ENCODE measurements at regions not wholly inside any gene's neighbourhood (a gene's known extent, or its start where the extent isn't known, plus 50 kb on each side); places are given as distances from the start of the nearest gene placed in this dataset.
"Not testable (repeated sequence)": the region's sequence is repeated elsewhere in the genome, so short reads cannot be mapped to it uniquely, and the experiment has no call there.

DNA sequence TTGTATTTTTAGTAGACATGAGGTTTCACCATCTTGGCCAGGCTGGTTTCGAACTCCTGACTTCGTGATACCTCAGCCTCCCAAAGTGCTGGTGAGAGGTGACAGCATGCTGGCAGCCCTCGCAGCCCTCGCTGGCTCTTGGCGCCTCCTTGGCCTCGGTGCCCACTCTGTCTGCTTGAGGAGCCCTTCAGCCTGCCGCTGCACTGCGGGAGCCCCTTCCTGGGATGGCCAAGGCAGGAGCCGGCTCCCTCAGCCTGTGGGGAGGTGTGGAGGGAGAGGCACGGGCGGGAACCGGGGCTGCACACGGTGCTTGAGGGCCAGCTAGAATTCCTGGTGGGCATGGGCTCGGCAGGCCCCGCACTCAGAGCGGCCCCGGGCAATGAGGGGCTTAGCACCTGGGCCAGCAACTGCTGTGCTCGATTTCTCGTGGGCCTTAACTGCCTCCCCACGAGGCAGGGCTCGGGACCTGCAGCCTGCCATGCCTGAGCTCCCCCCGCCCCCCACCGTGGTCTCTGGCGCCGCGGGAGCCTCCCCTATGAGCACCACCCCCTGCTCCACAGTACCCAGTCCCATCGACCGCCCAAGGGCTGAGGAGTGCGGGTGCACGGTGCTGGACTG is 96.5 kb upstream of the RHOBTB1 start:
- no peak for DNase-seq

DNA sequence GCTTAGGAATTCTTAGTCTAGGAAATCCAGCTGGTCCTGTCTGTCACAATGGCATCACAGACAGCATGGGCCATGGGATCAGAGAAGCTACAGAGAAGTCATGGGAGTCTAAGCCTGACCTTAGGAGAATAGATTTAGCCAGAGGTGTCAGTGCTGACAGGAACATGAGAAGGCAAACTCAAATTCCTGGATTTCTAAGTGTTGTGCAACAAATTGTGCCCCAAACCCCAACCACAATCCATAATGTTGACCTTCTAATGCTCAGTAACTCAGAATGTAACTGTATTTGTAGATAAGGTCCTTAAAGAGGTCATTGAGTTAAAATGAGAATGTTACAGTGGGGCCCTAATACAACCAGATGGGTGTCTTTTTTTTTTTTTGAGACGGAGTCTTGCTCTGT is 95.9 kb upstream of the RHOBTB1 start:
- DNase-seq = no peak

DNA sequence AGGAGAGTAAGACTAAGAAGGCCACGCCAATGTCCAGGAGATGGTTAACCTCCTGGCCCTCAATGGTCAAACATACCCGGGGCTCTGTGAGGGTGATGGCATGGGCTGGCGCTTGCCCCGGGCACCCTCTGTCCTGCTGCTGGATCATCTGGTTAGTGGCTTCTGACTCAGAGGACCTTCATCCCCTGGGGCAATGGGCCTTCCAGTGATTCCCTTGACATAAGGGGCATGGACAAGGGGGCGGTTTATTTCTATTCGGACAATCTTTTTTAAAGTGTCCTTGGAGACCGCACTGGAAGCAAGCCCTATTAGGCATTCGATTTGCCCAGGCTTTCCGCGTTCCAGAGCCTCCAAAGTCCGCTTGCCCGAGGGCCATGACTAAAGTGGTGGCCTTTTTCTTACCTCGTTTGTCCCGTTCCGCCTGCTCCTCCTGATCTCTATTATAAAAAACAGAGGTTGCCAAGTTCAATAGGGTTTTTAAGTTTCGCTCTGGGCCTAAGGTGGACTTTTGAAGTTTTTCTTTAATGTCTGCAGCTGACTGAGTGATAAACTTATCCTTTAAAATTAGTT is 93.4 kb upstream of the RHOBTB1 start:
- DNase-seq = not testable (repeated sequence)

DNA sequence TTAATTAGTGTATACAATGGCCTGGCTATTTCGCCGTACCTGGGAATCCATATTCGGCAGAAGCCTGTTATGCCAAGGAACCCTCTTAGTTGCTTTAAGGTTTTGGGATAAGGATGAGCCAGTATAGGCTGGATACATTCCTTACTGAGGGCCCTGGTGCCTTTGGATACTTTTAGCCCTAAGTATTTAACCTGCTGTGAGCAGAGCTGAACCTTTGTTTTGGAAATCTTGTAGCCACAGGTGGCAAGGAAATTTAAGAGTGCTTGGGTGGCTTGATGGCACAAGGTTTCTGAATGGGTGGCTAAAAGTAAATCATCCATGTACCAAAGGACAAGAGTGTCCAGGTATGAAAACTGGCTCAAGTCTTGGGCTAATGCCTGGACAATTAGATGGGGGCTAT is 92.2 kb upstream of the RHOBTB1 start:
- DNase-seq = not testable (repeated sequence)

DNA sequence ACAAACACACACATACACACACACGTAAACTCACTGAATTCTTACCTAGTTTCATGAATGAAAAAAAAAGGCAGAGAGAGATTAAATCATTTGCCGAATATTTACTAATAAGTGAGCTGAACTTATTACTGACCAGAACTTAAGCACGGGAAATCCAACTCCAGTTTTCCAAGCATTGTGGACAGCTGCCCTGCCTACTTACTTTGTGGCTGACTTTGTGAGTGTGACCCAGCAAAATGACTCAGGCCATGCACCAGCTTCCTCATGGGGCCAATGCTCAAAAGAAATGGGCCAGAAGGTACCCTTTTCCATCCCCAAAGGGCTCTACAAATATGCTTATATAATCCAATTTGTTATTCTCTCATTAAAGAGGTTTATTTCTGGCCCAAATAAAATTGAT is 87.4 kb upstream of the RHOBTB1 start:
- DNase-seq = no peak

DNA sequence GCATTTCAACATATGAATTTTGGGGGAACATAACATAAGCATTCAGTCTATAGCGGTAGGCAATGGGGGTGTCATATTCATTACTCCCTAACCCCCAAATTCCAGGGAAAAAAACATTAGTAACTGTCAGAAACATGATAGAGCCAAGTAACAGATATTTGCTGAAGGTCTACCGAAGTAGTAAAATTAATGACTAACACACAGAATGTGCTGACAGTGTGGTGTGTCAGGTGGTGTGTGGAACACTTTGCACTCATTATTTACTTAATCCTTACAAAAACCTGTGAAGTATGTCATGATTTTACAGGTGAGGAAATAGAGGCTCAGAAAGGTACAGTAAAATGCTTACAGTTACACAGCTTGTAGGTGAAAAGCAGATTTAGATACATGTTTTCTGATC is 85.4 kb upstream of the RHOBTB1 start:
- DNase-seq = no peak

DNA sequence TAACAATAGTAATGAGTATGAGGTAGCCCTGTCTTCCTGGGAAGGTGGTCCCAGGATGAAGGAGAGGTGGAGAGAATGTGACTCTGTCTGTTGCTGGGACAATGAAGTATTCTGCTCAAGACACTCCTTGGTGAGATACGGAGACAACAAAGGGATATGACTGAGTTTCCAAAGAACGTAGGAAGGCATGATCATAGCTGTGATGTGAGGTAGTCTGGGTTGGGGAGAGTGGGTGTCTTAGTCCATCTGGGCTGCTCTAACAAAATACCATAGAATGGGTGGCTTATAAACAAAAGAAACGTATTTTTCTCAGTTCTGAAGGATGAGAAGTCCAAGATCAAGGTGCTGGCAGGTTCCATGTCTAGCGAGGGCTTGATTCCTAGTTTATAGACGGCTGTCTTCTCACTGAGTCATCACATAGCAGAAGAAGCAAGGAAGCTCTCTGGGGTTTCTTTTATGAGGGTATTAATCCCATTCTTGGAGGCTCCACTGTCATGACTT is 84.9 kb upstream of the RHOBTB1 start:
- DNase-seq = no peak

DNA sequence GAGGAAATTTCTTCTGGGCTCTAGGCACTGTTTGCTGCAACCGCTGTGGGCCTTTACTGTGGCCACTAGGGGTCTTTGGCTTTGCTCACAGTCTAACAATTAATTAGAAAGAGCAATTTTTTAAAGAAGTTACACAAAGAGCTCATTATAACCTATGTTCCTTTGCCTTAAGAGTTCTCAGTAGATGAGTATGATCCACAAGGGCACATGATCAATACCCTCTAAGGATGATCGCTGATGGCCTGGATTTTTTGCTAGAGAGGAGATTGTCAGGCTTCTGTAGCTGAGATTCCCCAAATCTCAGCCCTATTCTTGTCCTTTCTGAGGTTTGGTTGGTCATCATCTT is 80.8 kb upstream of the RHOBTB1 start:
- peak in 1 of 2 experiments; percentile 21 for DNase-seq

DNA sequence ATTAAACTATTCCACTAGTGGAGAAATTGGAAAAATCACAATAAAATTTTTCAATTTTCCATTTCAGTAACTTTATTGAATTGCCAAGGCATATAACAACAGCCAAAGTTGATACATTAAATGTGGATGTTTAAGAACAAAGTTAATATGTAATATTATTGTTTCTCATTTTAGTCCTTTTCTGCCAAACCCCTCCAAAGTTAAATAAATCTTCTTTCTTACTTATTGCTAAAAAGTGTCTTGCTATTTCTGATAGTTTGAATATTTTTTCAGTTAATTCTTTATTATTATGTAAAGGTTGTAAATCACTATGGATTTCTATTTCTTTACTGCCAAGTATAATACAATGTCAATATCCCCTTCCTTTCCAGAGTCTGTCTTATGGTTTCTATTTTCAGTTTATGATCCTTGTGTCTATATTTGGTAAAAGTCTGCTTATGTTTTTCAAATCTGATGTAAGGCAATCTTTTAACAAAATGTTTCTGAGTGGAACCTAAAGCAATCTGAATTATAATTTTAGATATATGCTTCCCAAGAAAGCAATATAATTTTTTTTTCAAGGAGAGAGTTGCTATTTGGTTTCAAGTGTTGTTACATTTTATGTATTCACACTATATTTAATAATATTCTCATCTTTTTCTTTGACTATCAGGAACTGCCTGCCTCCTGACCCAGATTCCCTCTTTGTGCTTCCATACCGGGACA is 80.3 kb upstream of the RHOBTB1 start:
- no peak for DNase-seq

DNA sequence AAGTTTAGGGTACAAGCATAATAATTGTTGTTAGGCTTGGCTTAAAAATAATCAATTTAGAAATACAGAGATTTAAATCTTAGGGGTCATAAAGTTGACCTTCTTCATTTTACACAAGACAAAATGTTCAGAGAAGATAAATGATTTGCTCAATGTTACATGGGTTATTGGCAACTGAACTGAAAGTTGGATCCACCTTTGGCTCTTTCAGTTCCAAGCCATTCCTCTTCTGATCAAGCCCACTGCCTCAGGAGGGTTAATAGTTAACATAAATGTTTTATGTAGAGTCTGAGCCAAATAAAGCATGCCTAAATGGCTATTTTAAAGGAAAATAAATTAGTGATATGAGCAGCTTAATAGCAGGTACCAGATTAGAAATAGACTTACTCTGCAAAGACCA is 79.1 kb upstream of the RHOBTB1 start:
- no peak for DNase-seq

DNA sequence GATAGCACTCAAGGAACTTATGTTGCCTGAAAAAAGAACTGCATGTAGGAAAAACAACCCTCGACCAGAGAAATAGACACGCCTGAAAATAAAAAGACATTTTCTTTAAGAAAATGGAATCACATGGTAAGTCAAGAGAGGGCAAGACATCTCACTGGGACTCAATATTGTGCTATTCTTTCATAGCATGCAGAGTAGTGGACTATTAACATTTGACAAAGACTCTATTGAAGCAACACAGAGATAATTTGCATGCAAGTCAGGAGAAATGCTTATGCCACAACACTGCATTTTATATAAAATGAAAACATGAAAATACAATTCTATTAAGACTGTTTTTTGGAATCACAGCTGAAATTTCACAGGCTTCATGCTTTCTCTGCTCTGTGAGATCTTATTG is 77.9 kb upstream of the RHOBTB1 start:
- DNase-seq = peak; percentile 37 to 50

DNA sequence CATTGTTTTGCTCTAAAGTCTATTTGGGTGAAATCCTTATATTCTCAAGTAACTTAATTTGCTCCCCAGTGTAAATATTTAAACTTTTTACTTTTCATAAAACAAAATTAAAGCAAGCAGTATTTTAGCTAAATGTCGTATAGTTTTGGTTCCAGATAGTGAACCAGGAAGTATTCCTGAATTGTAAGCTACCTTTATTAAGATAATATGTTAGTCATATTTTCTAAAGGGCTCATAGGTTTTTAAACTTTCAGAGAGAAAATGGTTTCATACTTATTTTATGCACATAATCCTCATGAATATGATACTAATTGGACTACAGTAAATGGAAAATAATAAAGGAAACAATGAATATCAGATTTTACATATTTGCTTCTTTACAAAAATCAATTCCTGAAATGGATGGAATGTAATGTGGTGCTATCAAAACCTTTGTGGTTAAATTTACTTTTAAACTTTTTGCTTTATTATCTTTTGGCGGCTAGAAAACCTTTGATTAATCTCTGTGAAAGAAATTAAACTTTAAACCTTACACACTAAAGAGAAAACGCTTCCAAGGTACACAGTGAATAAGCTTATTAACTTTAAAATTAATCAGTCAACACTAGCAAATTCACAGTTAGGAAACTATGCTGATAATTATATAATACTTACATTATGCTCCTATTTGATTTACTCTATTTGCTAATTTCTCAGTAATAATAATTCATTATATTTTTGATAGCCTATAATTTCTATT is 76.6 kb upstream of the RHOBTB1 start:
- no peak for DNase-seq

DNA sequence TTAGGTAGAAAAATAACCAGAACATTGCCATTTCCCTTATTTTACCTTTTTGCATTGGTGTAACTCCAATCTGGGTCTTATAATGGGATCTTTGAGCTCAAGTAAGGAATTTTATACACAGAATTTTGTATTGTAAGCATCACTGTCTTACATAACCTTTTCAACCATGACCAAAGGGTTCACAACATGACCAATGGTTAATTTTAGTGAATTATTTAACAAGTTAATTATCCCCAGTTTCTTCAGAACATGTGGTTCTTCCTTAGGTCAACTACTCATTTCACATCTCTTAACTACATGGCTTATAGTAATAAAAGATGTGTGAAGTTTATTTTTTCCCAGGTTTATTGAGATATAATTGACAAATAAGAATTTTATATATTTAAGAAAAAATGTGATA is 74.2 kb upstream of the RHOBTB1 start:
- no peak for DNase-seq

DNA sequence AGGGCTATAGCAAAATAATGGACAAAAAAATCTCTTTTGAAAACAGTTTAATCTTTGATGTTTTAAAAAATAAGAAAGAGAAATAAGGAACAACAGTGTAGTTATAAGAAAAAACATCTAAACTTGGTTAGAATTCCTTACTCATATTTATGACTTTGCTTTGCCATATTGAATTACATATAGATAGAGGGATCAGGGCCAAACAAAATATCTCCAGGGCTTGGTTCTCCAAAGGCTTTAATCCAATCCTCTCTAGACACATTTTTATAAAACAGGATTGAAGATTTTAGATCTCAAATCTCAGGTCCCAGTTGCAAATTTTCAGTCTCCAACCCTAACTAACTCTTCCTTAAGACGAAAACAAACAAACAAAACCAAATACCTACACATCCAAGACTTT is 72.6 kb upstream of the RHOBTB1 start:
- DNase-seq = no peak

DNA sequence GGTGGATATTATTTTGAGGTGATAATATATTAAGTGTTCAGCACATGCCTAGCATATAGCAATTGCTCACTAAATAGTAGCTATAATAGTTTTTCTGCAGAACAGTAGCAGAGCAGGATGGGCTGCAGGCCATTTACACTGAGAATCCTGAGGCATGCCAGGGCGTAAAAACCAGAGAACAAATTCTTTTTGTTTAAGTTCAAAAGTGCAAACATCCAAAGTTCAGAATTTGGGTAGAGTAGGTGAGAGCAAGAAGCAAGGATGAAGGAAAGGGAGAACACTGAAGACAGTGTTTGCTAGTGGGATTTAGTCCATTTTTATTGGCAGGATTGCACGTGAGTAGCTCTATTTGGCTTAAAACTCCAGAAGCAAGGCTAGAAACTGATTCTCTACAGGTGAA is 72.0 kb upstream of the RHOBTB1 start:
- DNase-seq = no peak

DNA sequence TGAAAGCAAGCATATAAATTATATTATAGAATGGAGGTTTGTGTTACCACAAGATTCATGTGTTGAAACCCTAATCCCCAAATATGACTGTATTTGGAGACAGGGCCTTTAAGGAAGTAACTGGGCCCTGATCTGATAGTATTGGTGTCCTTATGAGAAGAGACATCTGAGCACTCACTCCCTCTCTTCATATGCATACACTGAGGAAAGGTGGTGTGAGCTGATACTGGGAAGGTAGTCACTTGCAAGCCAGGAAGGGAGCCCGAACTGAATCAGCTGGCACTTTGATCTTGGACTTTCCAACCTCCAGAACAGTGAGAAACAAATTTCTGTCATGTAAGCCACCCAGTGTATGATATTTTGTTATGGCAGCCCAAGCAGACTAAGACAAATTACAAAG is 66.9 kb upstream of the RHOBTB1 start:
- no peak for DNase-seq

DNA sequence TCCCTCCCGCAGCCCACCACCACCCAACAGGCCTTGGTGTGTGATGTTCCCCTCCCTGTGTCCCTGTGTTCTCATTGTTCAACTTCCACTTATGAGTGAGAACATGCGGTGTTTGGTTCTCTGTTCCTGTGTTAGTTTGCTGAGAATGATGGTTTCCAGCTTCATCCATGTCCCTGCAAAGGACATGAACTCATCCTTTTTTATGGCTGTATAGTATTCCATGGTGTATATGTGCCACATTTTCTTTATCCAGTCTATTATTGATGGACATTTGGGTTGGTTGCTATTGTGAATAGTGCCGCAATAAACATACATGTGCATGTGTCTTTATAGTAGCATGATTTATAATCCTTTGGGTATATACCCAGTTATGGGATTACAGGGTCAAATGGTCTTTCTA is 59.1 kb upstream of the RHOBTB1 start:
- DNase-seq = not testable (repeated sequence)

DNA sequence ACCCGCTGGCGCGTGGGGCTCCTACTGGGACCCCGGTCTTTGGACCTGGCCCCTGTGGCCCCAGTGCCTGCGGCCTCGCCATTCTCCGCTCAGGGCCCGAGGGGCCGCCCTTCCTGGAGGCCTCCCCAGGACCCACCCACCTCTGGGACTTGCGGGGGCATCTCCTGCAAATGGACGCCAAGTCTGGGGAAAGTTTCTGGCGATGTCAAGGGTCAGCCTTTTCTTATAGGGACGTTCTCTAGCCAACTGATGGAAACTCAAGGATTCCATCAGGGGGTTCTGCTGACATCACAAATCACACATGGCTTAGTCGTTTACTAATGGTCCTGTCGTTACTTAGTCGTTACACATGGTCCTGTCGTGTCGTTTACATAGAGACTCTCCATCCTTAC is 57.7 kb upstream of the RHOBTB1 start:
- DNase-seq = no peak

DNA sequence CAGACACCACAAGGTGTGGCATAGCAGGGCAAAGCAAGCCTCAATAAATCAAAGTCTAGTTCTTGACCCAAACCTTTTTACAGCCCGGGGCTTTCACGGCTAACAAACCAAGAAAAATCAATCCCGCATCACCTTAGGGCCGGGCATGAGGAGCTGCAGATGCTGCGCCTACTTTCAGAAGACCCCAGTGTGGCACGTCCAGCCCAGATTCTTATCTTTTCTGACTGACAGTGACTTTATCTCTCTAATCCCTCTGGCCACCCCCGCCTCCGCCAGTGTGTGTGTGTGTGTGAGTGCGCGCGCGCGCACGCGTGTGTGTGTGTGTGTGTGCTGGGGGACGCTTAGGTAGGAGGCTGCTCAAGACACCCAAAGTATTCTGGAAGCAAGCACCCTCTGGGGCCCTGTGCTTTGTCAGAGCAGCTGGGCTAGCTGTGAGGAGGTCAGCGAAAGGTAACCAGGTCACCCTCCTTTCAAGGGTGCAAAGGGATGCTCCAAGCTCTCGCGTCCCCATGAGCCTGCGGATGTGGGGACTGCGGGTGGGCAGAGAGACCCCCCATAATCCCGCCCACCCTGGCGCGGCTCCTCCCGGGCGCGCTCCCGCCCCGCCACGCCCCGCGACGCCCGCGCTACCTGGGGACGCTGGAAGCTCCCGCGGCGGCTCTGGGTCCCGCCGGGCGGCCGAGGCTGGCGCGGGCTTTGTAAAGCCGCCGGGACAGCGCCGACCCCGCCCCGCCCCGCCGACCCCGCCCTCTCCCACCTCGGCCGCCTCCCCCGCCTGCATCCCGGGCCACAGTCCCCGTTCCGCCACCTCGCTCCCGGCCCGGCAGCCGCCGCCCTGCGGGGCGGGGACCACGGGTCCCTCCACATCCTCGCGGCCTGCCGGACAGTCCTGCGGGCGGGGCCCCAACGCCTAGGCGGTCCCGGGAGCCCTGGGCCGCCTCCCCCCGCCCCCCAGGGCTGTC is 57.1 kb upstream of the RHOBTB1 start:
- DNase-seq = peak in 1 of 2 experiments; percentile 77

DNA sequence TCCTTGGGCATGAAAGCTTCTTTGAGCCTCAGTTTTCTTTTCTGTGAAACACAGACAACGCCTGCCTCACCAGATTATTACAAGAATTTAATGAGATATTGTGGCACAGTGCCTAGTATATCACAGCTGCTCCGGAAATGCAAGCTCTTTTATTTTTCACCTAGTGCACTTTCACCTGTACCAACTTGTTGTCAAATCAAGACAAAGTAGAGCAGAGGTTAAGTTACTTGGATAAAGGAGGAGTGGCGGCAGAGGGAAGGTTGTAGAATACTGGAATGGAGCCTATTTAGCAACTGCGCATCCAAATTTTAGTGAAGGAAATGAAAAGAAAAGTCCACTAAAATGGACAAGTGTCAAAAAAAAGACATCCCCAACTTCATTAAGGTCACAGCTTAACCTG is 54.9 kb upstream of the RHOBTB1 start:
- no peak for DNase-seq

DNA sequence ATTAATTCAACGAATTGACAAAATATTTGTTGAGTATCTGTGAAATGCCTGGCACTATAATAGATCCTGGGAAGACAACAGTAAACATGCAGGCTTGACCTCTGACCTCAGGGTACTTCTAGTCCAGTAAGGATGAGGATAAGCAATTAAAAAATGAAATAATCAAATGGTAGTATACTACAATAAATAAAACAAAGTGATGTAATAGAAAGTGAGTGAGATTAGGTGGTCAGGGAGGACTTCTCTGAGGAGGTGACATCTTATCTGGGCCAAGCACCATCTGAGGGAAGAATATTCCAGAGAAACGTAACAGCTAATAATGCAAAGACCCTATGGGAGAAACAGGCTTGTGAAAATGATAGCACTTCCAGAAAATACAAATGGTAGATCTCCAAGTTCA is 50.1 kb upstream of the RHOBTB1 start:
- DNase-seq = no peak
